Endothelial cell of umbilical vein (primary cell): ENCODE measurements at regions not wholly inside any gene's neighbourhood (a gene's known extent, or its start where the extent isn't known, plus 50 kb on each side); places are given as distances from the start of the nearest gene placed in this dataset.

ENCODE experiments used
- BruUV-seq: library from RNA; stranded (reverse); fragments of 400-500 nt; replicated peaks from 2 replicates; lab custom pipeline; 2021; lab: Mats Ljungman, UMichigan
- CTCF ChIA-PET: fragments of 300-600, 350-600 bp; sonication (Branson Sonifier 250); formaldehyde crosslinking; loops from one replicate; lab custom pipeline; 2021; ENCODE audit warnings: antibody characterized with exemption, inconsistent platforms; lab: Charles Lee
- POLR2A ChIA-PET: fragments of 300-600, 350-600 bp; sonication (Branson Sonifier 250); formaldehyde crosslinking; loops from one replicate; lab custom pipeline; 2021; ENCODE audit warnings: antibody characterized with exemption, inconsistent platforms; lab: Charles Lee
- DNase-seq: peaks from one replicate; pipeline ENCODE4 v3.0.0-alpha.2; 2011; ENCODE audit warnings: low read depth, low spot score
- FAIRE-seq: peaks from 2 replicates; lab custom pipeline; 2011; peaks lifted over from hg19 to GRCh38; lab: Jason Lieb, UNC
- H2AFZ ChIP-seq: 2 replicates; pipeline ENCODE4 v1.6.0; 2012; ENCODE audit warnings: low read depth, low read length, control low read depth, inconsistent platforms
- H3K27ac ChIP-seq: 2 replicates; pipeline ENCODE4 v1.5.1; 2011; ENCODE audit warnings: low read depth, mild to moderate bottlenecking, control low read depth, low read length, moderate library complexity; ENCODE audit not compliant: insufficient read depth
- H3K27me3 ChIP-seq, 2 experiments: 2 replicates each; pipeline versions ENCODE4 v1.6.0 to v1.6.1; 2011; ENCODE audit warnings: low read length in 2 of 2, mixed read lengths in 1 of 2; ENCODE audit not compliant: control insufficient read depth in 2 of 2, insufficient read depth in 2 of 2
- H3K36me3 ChIP-seq, 2 experiments: 2 replicates in 1 of 2; 3 replicates in 1 of 2; pipeline ENCODE4 v1.5.1; 2011; ENCODE audit warnings: low read length in 2 of 2, mild to moderate bottlenecking in 1 of 2, moderate library complexity in 1 of 2; ENCODE audit not compliant: control insufficient read depth in 2 of 2, insufficient read depth in 2 of 2; ENCODE audit errors: extremely low read depth in 1 of 2
- H3K4me1 ChIP-seq: 3 replicates; pipeline ENCODE4 v1.5.1; 2011; ENCODE audit warnings: mild to moderate bottlenecking, low read length; ENCODE audit not compliant: control insufficient read depth, insufficient read depth; ENCODE audit errors: extremely low read depth
- H3K4me2 ChIP-seq: 2 replicates; pipeline ENCODE4 v1.6.1; 2011; ENCODE audit warnings: low read length, control low read depth, mixed read lengths; ENCODE audit not compliant: insufficient read depth
- H3K4me3 ChIP-seq, 3 experiments: fragments of 200-600 bp in 1 of 3; sonication (generic), shearing (Covaris generic) in 1 of 3; replicated peaks in 1 of 3; 2 replicates each; pipeline ENCODE4 v1.5.1; 2011 to 2016; ENCODE audit warnings: control low read depth in 3 of 3, low read length in 3 of 3, mild to moderate bottlenecking in 2 of 3, inconsistent platforms in 1 of 3, low read depth in 1 of 3, moderate library complexity in 1 of 3; ENCODE audit not compliant: insufficient read depth in 1 of 3
- H3K79me2 ChIP-seq: 2 replicates; pipeline ENCODE4 v1.6.0; 2012; ENCODE audit warnings: low read length, inconsistent platforms; ENCODE audit not compliant: control insufficient read depth, insufficient read depth
- H3K9ac ChIP-seq: replicated peaks from 2 replicates; pipeline ENCODE3; 2011; ENCODE audit warnings: low read length, control low read depth; ENCODE audit not compliant: insufficient read depth; ENCODE audit errors: extremely low read depth
- H3K9me1 ChIP-seq: replicated peaks from 3 replicates; pipeline ENCODE4 v1.6.0; 2011; ENCODE audit warnings: mild to moderate bottlenecking, low read length; ENCODE audit not compliant: control insufficient read depth, insufficient read depth; ENCODE audit errors: extremely low read depth
- H3K9me3 ChIP-seq: replicated peaks from 2 replicates; pipeline ENCODE4 v1.5.1; 2012; ENCODE audit warnings: low read length, inconsistent platforms; ENCODE audit not compliant: control insufficient read depth, insufficient read depth
- H4K20me1 ChIP-seq: replicated peaks from 2 replicates; pipeline ENCODE3; 2011; ENCODE audit warnings: mild to moderate bottlenecking, low read length; ENCODE audit not compliant: control insufficient read depth, insufficient read depth; ENCODE audit errors: extremely low read depth
- EZH2 ChIP-seq: IDR thresholded peaks from 2 replicates; pipeline ENCODE4 v1.6.1; 2012; ENCODE audit warnings: borderline replicate concordance, low read depth, mild to moderate bottlenecking, moderate library complexity, low read length, inconsistent platforms; ENCODE audit not compliant: severe bottlenecking
- FOS ChIP-seq: IDR thresholded peaks from 2 replicates; pipeline ENCODE4 v1.6.1; 2011; ENCODE audit warnings: mild to moderate bottlenecking, low read length, moderate library complexity, borderline replicate concordance; ENCODE audit not compliant: insufficient read depth
- GATA2 ChIP-seq: IDR thresholded peaks from 2 replicates; pipeline ENCODE4 v1.7.0; 2011; ENCODE audit warnings: low read depth, mild to moderate bottlenecking, moderate library complexity, mixed read lengths, low read length; ENCODE audit not compliant: insufficient read length, insufficient read depth
- JUN ChIP-seq: IDR thresholded peaks from 2 replicates; pipeline ENCODE4 v1.6.1; 2011; ENCODE audit warnings: borderline replicate concordance, low read depth; ENCODE audit not compliant: insufficient read length, insufficient read depth
- MYC ChIP-seq: IDR thresholded peaks from one replicate; pipeline ENCODE4 v1.6.1; 2011; ENCODE audit warnings: mild to moderate bottlenecking, low read depth, low read length
- POLR2A ChIP-seq: IDR thresholded peaks from 2 replicates; pipeline ENCODE4 v1.6.1; 2012; ENCODE audit warnings: low read depth, mild to moderate bottlenecking, control low read depth, low read length
- POLR2AphosphoS5 ChIP-seq: IDR thresholded peaks from 2 replicates; pipeline ENCODE4 v1.6.1; 2012; ENCODE audit warnings: low read depth, mild to moderate bottlenecking, control low read depth, low read length, moderate library complexity; ENCODE audit not compliant: insufficient read depth
- dilution Hi-C: fragments of 300-500 bp; cut with MboI; formaldehyde crosslinking; loops from one replicate; pipeline ENCODE4 v1.15.0; 2019; ENCODE audit warnings: low sequenced_read_pairs; ENCODE audit not compliant: extremely low pct_ligation_motif_present
- intact Hi-C: fragments of 100-400 bp; cut with micrococcal nuclease; formaldehyde crosslinking; loops from one replicate; pipeline ENCODE4 v1.10.0; 2022
- TF ChIP-seq, protein P1 (sequence below): IDR thresholded peaks from 2 replicates; pipeline ENCODE4 v1.6.1; 2011; ENCODE audit not compliant: insufficient read depth, insufficient read length
- TF ChIP-seq, protein P2 (sequence below), 2 donors: IDR thresholded peaks; 1 replicate in 1 of 2; 2 replicates in 1 of 2; pipeline ENCODE4 v1.5.1; 2011; ENCODE audit warnings: low read length in 2 of 2, mild to moderate bottlenecking in 2 of 2, moderate library complexity in 2 of 2, control low read depth in 1 of 2, inconsistent platforms in 1 of 2, low read depth in 1 of 2; ENCODE audit not compliant: insufficient read depth in 1 of 2; ENCODE audit errors: extremely low read depth in 1 of 2

DNA sequence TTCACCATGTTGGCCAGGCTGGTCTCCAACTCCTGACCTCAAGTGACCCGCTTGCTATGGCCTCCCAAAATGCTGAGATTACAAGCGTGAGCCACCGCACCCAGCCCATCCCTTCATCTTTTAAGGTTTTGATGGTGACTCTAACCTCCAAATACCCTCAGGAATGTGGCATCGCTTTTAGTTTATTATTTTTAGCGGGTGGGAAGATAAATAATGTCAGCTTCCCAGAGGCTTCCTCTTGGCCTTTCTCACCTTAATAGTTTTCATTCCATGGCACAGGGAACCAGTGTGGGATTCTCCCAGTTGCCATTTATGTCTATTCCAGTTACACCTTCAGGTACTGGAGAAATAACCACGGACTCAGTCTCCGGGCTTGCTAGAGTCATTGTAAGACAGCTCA, 92.1 kb upstream of the LRRN2 start:
- ChIA-PET CTCF (interaction anchor here (1.1 to 1.6 kb wide), 2 partner anchors 14 kb away, joined by 5 to 6 read pairs; no protein-coding TSS in a partner anchor), POLR2A (no interaction called here)
- FAIRE-seq (no peak), DNase-seq (no peak)
- BruUV-seq: no TSS peak
- Histone ChIP-seq H3K4me2 (no peak overlapping the region), H3K9me1 (no peaks in the 10 kb centered on the region), H4K20me1 (no peaks in the 10 kb centered on the region), H3K27me3 (peaks cover 2 to 5% of the 10 kb centered on the region in 2 experiments), H3K4me3 (no peak overlapping the region), H3K27ac (no peak overlapping the region), H2AFZ (no peak overlapping the region), H3K4me1 (no peaks in the 10 kb centered on the region), H3K79me2 (no peaks in the 10 kb centered on the region), H3K9ac (no peak overlapping the region), H3K36me3 (no peaks in the 10 kb centered on the region), H3K9me3 (no peaks in the 10 kb centered on the region)
- dilution Hi-C loops (no loop called here), intact Hi-C loops (no loop called here)
- no peak for TF ChIP-seq JUN
- TF ChIP-seq, protein P1, sequence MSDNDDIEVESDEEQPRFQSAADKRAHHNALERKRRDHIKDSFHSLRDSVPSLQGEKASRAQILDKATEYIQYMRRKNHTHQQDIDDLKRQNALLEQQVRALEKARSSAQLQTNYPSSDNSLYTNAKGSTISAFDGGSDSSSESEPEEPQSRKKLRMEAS: no peak
- TF ChIP-seq POLR2A: no peak
- no peak for TF ChIP-seq FOS
- no peak for TF ChIP-seq GATA2
- TF ChIP-seq EZH2: no peak
- no peak for TF ChIP-seq MYC
- TF ChIP-seq, protein P2, sequence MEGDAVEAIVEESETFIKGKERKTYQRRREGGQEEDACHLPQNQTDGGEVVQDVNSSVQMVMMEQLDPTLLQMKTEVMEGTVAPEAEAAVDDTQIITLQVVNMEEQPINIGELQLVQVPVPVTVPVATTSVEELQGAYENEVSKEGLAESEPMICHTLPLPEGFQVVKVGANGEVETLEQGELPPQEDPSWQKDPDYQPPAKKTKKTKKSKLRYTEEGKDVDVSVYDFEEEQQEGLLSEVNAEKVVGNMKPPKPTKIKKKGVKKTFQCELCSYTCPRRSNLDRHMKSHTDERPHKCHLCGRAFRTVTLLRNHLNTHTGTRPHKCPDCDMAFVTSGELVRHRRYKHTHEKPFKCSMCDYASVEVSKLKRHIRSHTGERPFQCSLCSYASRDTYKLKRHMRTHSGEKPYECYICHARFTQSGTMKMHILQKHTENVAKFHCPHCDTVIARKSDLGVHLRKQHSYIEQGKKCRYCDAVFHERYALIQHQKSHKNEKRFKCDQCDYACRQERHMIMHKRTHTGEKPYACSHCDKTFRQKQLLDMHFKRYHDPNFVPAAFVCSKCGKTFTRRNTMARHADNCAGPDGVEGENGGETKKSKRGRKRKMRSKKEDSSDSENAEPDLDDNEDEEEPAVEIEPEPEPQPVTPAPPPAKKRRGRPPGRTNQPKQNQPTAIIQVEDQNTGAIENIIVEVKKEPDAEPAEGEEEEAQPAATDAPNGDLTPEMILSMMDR (IDR thresholded peaks at IDR 0.05; ENCODE audit: extremely low read depth in 1 of 2, insufficient read depth in 1 of 2, low read depth in 1 of 2, low read length in 2 of 2): no peak
- no peak for TF ChIP-seq POLR2AphosphoS5
